Activated CD4-positive, alpha-beta T cell treated with anti-CD3 and anti-CD28 coated beads, Interleukin-2, amount 10 ng/mL, durations not matched to agents 7 days and 5 days (primary cell): ENCODE measurements at regions not wholly inside any gene's neighbourhood (a gene's known extent, or its start where the extent isn't known, plus 50 kb on each side); places are given as distances from the start of the nearest gene placed in this dataset.

ENCODE experiments used
- CTCF ChIA-PET: fragments of 350-600 bp; sonication (Branson Sonifier 250); formaldehyde crosslinking; loops from one replicate; lab custom pipeline; 2021; ENCODE audit warnings: antibody characterized with exemption; lab: Charles Lee
- POLR2A ChIA-PET: fragments of 350-600 bp; sonication (Branson Sonifier 250); formaldehyde crosslinking; loops from one replicate; lab custom pipeline; 2021; ENCODE audit warnings: antibody characterized with exemption; lab: Charles Lee
- DNase-seq: peaks from one replicate; pipeline ENCODE4 v3.0.0-alpha.2; 2020
- H3K27ac Mint-ChIP-seq: one replicate; pipeline ENCODE4 v1.8.0; 2021; ENCODE audit warnings: mild to moderate bottlenecking, moderate library complexity, mixed read lengths
- H3K27me3 Mint-ChIP-seq: one replicate; pipeline ENCODE4 v1.8.0; 2021; ENCODE audit warnings: mixed read lengths
- H3K36me3 Mint-ChIP-seq: one replicate; pipeline ENCODE4 v1.8.0; 2021; ENCODE audit warnings: low read depth, mixed read lengths
- H3K4me1 Mint-ChIP-seq: one replicate; pipeline ENCODE4 v1.8.0; 2021; ENCODE audit warnings: mixed read lengths
- H3K4me3 Mint-ChIP-seq: one replicate; pipeline ENCODE4 v1.8.0; 2021; ENCODE audit warnings: mild to moderate bottlenecking, moderate library complexity, mixed read lengths
- H3K9me3 Mint-ChIP-seq: one replicate; pipeline ENCODE4 v1.8.0; 2021; ENCODE audit warnings: mixed read lengths

GRCh38 chrX:102067966-102068723, 57.3 kb upstream of the TCEAL2 start:
- Mint-ChIP-seq H3K4me1 (no peaks in the 10 kb centered on the region), H3K9me3 (no peaks in the 10 kb centered on the region), H3K27ac (no peak overlapping the region), H3K4me3 (no peak overlapping the region), H3K36me3 (no peaks in the 10 kb centered on the region), H3K27me3 (no peaks in the 10 kb centered on the region)
- POLR2A ChIA-PET, result no interaction called here
- DNase-seq, result peak; percentile 11
- CTCF ChIA-PET, result no interaction called here

DNA sequence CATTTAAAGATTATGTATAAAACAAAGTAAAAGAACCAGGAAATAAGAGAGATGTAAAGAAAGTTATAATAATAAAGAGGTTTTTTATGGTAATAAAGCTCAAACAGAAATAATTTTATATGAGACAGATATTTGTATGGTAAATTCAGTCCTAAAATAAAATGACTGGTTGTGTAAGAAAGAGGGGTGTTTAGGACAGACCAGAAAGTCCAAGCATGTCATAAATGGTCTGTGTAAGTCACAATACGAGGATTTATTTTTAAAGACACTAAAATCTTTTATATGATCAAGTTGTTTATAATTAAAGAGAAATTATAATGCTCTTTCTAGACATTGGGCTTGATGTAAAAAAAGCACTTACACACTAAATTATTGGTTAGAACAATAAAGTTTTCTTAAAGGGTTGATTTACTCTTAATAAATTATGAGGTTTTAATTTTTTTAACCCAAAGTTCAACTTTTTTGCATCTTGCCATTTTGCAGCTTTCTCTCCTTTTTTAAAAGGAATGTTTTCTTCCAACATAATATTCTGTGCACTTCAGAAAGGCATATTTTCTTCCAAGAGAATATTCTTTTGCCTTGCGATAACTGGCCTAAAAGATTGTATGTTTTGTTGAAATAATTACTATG, 61.9 kb upstream of the TCEAL2 start:
- no peaks in the 10 kb centered on the region for H3K27me3 Mint-ChIP-seq

DNA sequence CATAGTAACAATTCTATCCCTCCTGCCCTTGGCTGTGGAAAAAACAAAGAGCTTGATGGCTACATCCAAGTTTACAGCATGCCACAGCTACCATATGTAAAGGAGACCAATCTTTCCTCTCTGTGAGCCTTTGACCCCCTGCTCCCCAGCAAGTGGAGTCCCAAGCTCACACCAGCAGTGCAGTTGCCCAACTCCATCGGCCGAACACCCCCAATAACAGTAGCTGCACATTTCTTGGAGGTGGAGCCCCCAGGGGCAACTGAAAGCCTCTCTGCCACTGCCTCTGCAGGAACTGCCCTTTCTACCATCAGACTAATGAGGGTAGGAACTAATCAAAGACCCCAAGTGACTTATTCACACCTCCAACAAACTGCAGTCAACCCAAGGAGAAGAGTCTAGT, 81.0 kb upstream of the TCEAL2 start:
- CTCF ChIA-PET, result no interaction called here
- Mint-ChIP-seq H3K4me1 (no peaks in the 10 kb centered on the region), H3K27ac (no peak overlapping the region), H3K4me3 (no peak overlapping the region), H3K27me3 (peaks cover 2% of the 10 kb centered on the region), H3K9me3 (no peaks in the 10 kb centered on the region), H3K36me3 (no peaks in the 10 kb centered on the region)
- POLR2A ChIA-PET, result no interaction called here
- DNase-seq, result no peak

More for the DNA sequence above, 61.9 kb upstream of the TCEAL2 start:
- CTCF ChIA-PET, result no interaction called here
- Mint-ChIP-seq H3K36me3 (no peaks in the 10 kb centered on the region), H3K9me3 (no peaks in the 10 kb centered on the region), H3K27ac (no peak overlapping the region), H3K4me1 (no peaks in the 10 kb centered on the region), H3K4me3 (no peak overlapping the region)
- no peak for DNase-seq
- POLR2A ChIA-PET, result no interaction called here

- peaks cover 2% of the 10 kb centered on the region for H3K27me3 Mint-ChIP-seq
- no peak for DNase-seq
- H3K9me3 Mint-ChIP-seq, result no peaks in the 10 kb centered on the region
- no peaks in the 10 kb centered on the region for H3K4me1 Mint-ChIP-seq
- no peak overlapping the region for H3K4me3 Mint-ChIP-seq
- no peaks in the 10 kb centered on the region for H3K36me3 Mint-ChIP-seq
- CTCF ChIA-PET, result interaction anchor here (0.6 kb wide), 1 partner anchor 1313 kb away, joined by 3 read pairs; the partner anchor contains the start of gene TCEAL9
- POLR2A ChIA-PET, result no interaction called here
- H3K27ac Mint-ChIP-seq, result no peak overlapping the region
Observed at GRCh38 chrX:102043380-102043779, 82.1 kb upstream of the TCEAL2 start.

DNA sequence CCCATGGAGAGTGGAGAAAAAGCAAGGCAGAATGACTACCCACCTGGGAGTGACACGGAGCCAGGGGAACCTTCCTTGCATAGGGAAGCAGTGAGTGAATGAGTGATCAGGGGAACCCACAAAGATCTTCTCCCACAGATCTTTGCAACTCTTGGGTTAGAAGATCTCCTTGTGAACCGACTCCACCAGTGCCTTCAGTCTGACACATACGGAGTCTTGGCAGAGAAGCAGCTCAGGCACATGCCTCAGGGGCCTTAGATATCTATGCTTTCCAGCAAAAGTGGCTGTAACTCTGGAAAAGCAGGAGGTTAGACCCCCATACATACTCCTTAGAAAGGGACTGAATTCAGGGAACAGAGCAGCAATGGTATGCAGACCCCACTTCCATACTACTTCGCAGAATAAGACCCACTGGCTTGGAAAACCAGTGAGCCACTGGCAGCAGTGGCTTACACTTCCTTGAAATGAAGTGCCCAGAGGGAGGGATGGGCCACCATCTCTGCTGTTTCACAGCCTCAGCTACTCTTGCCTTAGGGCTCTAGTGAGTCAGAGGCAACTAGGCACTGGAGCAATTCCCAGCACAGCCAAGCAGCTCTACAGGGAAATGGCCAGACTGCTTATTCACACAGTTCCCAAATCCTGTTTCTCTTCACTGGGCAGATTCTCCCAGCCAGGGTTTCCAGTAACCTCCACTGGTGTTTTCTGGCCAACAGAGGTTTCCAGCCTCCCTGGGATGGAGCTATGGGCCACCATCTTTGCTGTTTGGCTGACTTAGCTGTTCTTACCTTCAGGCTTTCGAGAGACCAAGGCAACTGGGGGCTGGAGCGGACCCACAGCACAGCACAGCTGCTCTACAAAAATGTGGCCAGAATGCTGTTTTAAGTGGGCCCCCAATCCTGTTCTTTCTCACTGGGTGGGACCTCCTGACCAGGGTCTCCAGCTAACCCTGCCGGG, 82.8 kb upstream of the TCEAL2 start:
- ChIA-PET CTCF (interaction anchor here (0.6 kb wide), 1 partner anchor 1313 kb away, joined by 3 read pairs; the partner anchor contains the start of gene TCEAL9), POLR2A (no interaction called here)
- Mint-ChIP-seq H3K27ac (no peak overlapping the region), H3K36me3 (no peaks in the 10 kb centered on the region), H3K4me3 (no peak overlapping the region), H3K27me3 (peaks cover 2% of the 10 kb centered on the region), H3K9me3 (no peaks in the 10 kb centered on the region), H3K4me1 (no peaks in the 10 kb centered on the region)
- no peak for DNase-seq

DNA sequence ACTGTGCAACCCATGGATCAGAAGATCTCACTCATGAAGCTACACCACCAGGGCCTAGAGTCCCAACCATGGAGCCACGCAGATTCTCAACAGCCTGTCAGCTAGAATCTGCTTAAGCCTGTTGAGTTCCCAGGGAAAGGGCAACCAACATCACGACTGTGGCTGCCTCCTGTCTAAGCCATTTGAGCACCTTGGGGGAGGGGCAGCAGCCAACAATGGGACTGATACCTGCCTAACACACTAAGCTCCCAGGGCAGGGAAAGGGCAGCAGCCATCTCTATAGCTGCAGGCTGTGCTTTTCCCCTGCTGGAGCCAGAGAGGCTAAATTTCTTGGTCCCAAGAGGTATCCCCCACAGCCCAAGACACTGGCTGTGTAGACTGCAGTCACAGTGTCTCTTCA, 96.5 kb upstream of the TCEAL2 start:
- H3K4me1 Mint-ChIP-seq, result no peaks in the 10 kb centered on the region
- no peak overlapping the region for H3K27ac Mint-ChIP-seq
- no peak overlapping the region for H3K4me3 Mint-ChIP-seq
- ChIA-PET CTCF (no interaction called here), POLR2A (no interaction called here)
- no peaks in the 10 kb centered on the region for H3K36me3 Mint-ChIP-seq
- peaks cover 5% of the 10 kb centered on the region for H3K9me3 Mint-ChIP-seq
- no peak for DNase-seq
- H3K27me3 Mint-ChIP-seq, result no peaks in the 10 kb centered on the region

- H3K36me3 Mint-ChIP-seq, result no peaks in the 10 kb centered on the region
- CTCF ChIA-PET, result no interaction called here
- H3K27me3 Mint-ChIP-seq, result no peaks in the 10 kb centered on the region
- H3K27ac Mint-ChIP-seq, result no peak overlapping the region
- peaks cover 4% of the 10 kb centered on the region for H3K9me3 Mint-ChIP-seq
- H3K4me3 Mint-ChIP-seq, result no peak overlapping the region
- POLR2A ChIA-PET, result no interaction called here
- no peak for DNase-seq
- no peaks in the 10 kb centered on the region for H3K4me1 Mint-ChIP-seq
Observed at GRCh38 chrX:102018208-102018607, 86.4 kb upstream of the ZMAT1 start.

GRCh38 chrX:102008901-102009300, 77.1 kb upstream of the ZMAT1 start:
- H3K27me3 Mint-ChIP-seq, result no peaks in the 10 kb centered on the region
- no peaks in the 10 kb centered on the region for H3K36me3 Mint-ChIP-seq
- H3K4me3 Mint-ChIP-seq, result no peak overlapping the region
- ChIA-PET CTCF (no interaction called here), POLR2A (no interaction called here)
- H3K27ac Mint-ChIP-seq, result no peak overlapping the region
- H3K9me3 Mint-ChIP-seq, result no peaks in the 10 kb centered on the region
- no peak for DNase-seq
- H3K4me1 Mint-ChIP-seq, result no peaks in the 10 kb centered on the region

- no peaks in the 10 kb centered on the region for H3K27me3 Mint-ChIP-seq
- H3K4me3 Mint-ChIP-seq, result no peak overlapping the region
- H3K9me3 Mint-ChIP-seq, result no peaks in the 10 kb centered on the region
- H3K27ac Mint-ChIP-seq, result no peak overlapping the region
- no peaks in the 10 kb centered on the region for H3K36me3 Mint-ChIP-seq
- ChIA-PET CTCF (no interaction called here), POLR2A (no interaction called here)
- no peak for DNase-seq
- no peaks in the 10 kb centered on the region for H3K4me1 Mint-ChIP-seq
Observed at GRCh38 chrX:101999644-102000539, 68.1 kb upstream of the ZMAT1 start.

- ChIA-PET CTCF (no interaction called here), POLR2A (no interaction called here)
- no peaks in the 10 kb centered on the region for H3K27me3 Mint-ChIP-seq
- H3K4me3 Mint-ChIP-seq, result no peak overlapping the region
- no peaks in the 10 kb centered on the region for H3K36me3 Mint-ChIP-seq
- H3K9me3 Mint-ChIP-seq, result no peaks in the 10 kb centered on the region
- no peaks in the 10 kb centered on the region for H3K4me1 Mint-ChIP-seq
- no peak overlapping the region for H3K27ac Mint-ChIP-seq
- no peak for DNase-seq
Observed at GRCh38 chrX:101993335-101993734, 61.5 kb upstream of the ZMAT1 start.

DNA sequence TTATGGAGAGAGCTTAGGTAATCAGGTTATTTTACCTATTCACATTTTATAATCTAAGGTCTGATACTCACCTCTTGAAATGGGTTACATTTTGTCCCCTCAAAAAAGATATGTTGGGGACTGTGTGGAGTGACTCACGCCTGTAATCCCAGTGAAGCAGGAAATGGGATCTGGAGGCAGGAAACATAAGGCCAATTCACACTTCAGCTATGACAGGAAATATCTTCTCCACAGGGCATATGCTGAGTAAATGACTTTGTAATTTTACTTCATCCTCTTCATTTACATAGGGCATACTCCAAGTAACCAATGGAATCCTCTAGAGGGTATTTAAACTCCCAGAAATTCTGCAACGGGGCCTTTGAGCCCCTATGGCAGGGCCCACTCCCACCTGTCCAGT, 54.8 kb upstream of the ZMAT1 start:
- ChIA-PET CTCF (no interaction called here), POLR2A (interaction anchor here (0.5 kb wide), 1 partner anchor 17 kb away, joined by 3 read pairs; no protein-coding TSS in a partner anchor)
- Mint-ChIP-seq H3K27me3 (no peaks in the 10 kb centered on the region), H3K36me3 (no peaks in the 10 kb centered on the region), H3K9me3 (no peaks in the 10 kb centered on the region), H3K4me1 (no peaks in the 10 kb centered on the region), H3K27ac (no peak overlapping the region), H3K4me3 (no peak overlapping the region)
- DNase-seq, result no peak
